GM23338 (cell line): ENCODE measurements at regions not wholly inside any gene's neighbourhood (a gene's known extent, or its start where the extent isn't known, plus 50 kb on each side); places are given as distances from the start of the nearest gene placed in this dataset.
A peak's percentile ranks its signal among the peaks of the same experiment; 100 is the strongest.

Source experiments
- ATAC-seq: fragments of 200-7000 bp; cut with Tn5 transposase; 3 replicates; pipeline ENCODE4 v1.9.1; 2020
- DNase-seq: peaks from one replicate; pipeline ENCODE4 v3.0.0-alpha.2; 2015; ENCODE audit warnings: low spot score
- H2AFZ ChIP-seq: fragments of 200-600 bp; sonication (generic); 2 replicates; pipeline ENCODE4 v1.8.0; 2016; ENCODE audit warnings: antibody characterized with exemption, mild to moderate bottlenecking, moderate library complexity
- H3F3A ChIP-seq: fragments of 200-600 bp; sonication (generic); replicated peaks from 2 replicates; pipeline ENCODE4 v1.8.0; 2017; ENCODE audit warnings: antibody characterized with exemption, mixed run types, low read depth
- H3K27ac ChIP-seq: fragments of 200-600 bp; sonication (generic); 2 replicates; pipeline ENCODE4 v1.6.1; 2016; ENCODE audit warnings: low read depth
- H3K27me3 ChIP-seq: fragments of 200-600 bp; sonication (generic); 2 replicates; pipeline ENCODE4 v1.8.0; 2016; ENCODE audit warnings: mild to moderate bottlenecking, mixed run types, moderate library complexity; ENCODE audit not compliant: insufficient read depth
- H3K36me3 ChIP-seq: fragments of 200-600 bp; sonication (generic); 2 replicates; pipeline ENCODE4 v1.8.0; 2016; ENCODE audit warnings: mild to moderate bottlenecking; ENCODE audit not compliant: insufficient read depth
- H3K4me1 ChIP-seq: fragments of 200-600 bp; sonication (generic); 2 replicates; pipeline ENCODE4 v1.8.0; 2016; ENCODE audit warnings: mild to moderate bottlenecking, moderate library complexity; ENCODE audit not compliant: insufficient read depth
- H3K4me2 ChIP-seq: fragments of 200-600 bp; sonication (generic); 2 replicates; pipeline ENCODE4 v1.7.1; 2017; ENCODE audit warnings: mixed run types
- H3K4me3 ChIP-seq: fragments of 200-600 bp; sonication (generic); 2 replicates; pipeline ENCODE4 v1.6.1; 2016; ENCODE audit warnings: mixed run types
- H3K79me2 ChIP-seq: fragments of 200-600 bp; sonication (generic); replicated peaks from 2 replicates; pipeline ENCODE4 v1.8.0; 2017; ENCODE audit warnings: mild to moderate bottlenecking; ENCODE audit not compliant: insufficient read depth
- H3K9me2 ChIP-seq: fragments of 200-600 bp; sonication (generic); 2 replicates; pipeline ENCODE4 v1.8.0; 2017; ENCODE audit not compliant: insufficient read depth
- H4K20me1 ChIP-seq: fragments of 200-600 bp; sonication (generic); replicated peaks from 2 replicates; pipeline ENCODE4 v1.8.0; 2017; ENCODE audit warnings: mild to moderate bottlenecking; ENCODE audit not compliant: insufficient read depth
- H3K27ac Mint-ChIP-seq: 2 replicates; pipeline ENCODE4 v1.8.0; 2020; ENCODE audit warnings: inconsistent platforms, mild to moderate bottlenecking, moderate library complexity, mixed read lengths
- H3K27me3 Mint-ChIP-seq: 3 replicates; pipeline ENCODE4 v1.8.0; 2022; ENCODE audit warnings: low read depth, mild to moderate bottlenecking, moderate library complexity, mixed read lengths, inconsistent platforms; ENCODE audit not compliant: insufficient read depth, poor library complexity
- H3K36me3 Mint-ChIP-seq: 3 replicates; pipeline ENCODE4 v1.8.0; 2021; ENCODE audit warnings: low read depth, mild to moderate bottlenecking, inconsistent platforms, moderate library complexity, mixed read lengths
- H3K4me1 Mint-ChIP-seq: 3 replicates; pipeline ENCODE4 v1.8.0; 2020; ENCODE audit warnings: mild to moderate bottlenecking, inconsistent platforms, mixed read lengths
- H3K4me3 Mint-ChIP-seq: 3 replicates; pipeline ENCODE4 v1.8.0; 2021; ENCODE audit warnings: moderate library complexity, mild to moderate bottlenecking, inconsistent platforms, mixed read lengths
- H3K9me3 Mint-ChIP-seq: 3 replicates; pipeline ENCODE4 v1.8.0; 2020; ENCODE audit warnings: moderate library complexity, mild to moderate bottlenecking, inconsistent platforms, mixed read lengths
- CREB1 ChIP-seq: fragments of 250-450 bp; sonication (Bioruptor Pico); IDR thresholded peaks from 2 replicates; pipeline ENCODE4 v1.5.0; 2020; ENCODE audit warnings: low read depth, mild to moderate bottlenecking, moderate library complexity
- CTCF ChIP-seq, 2 experiments: fragments of 200-600 bp in 1 of 2; sonication (generic) in 1 of 2; conservative IDR thresholded peaks; 2 replicates each; pipeline versions ENCODE4 v1.5.1 to v1.6.1; 2016 to 2017; ENCODE audit warnings: antibody characterized with exemption in 2 of 2, low read depth in 2 of 2, mild to moderate bottlenecking in 2 of 2, moderate library complexity in 1 of 2
- ETS1 ChIP-seq: IDR thresholded peaks from 2 replicates; pipeline ENCODE4 v1.6.1; 2016; ENCODE audit warnings: antibody characterized with exemption
- EZH2 ChIP-seq: fragments of 200-600 bp; sonication (generic); IDR thresholded peaks from one replicate; pipeline ENCODE4 v1.8.0; 2017; ENCODE audit warnings: antibody characterized with exemption, mild to moderate bottlenecking, low read depth; ENCODE audit not compliant: unreplicated experiment
- EZH2phosphoT487 ChIP-seq: fragments of 200-600 bp; sonication (generic); IDR thresholded peaks from one replicate; pipeline ENCODE4 v1.8.1; 2018; ENCODE audit warnings: antibody characterized with exemption; ENCODE audit not compliant: unreplicated experiment
- JUNB ChIP-seq: IDR thresholded peaks from one replicate; pipeline ENCODE4 v1.6.1; 2016; ENCODE audit warnings: antibody characterized with exemption; ENCODE audit not compliant: unreplicated experiment
- POLR2AphosphoS5 ChIP-seq: IDR thresholded peaks from 2 replicates; pipeline ENCODE4 v1.6.1; 2016; ENCODE audit warnings: antibody characterized with exemption, low read depth
- REST ChIP-seq: IDR thresholded peaks from one replicate; pipeline ENCODE4 v1.6.1; 2018; ENCODE audit warnings: antibody characterized with exemption; ENCODE audit not compliant: unreplicated experiment
- STAT1 ChIP-seq: IDR thresholded peaks from one replicate; pipeline ENCODE4 v1.6.1; 2016; ENCODE audit warnings: antibody characterized with exemption; ENCODE audit not compliant: unreplicated experiment
- ZNF114 ChIP-seq: fragments of 250-450 bp; sonication (Bioruptor Pico); IDR thresholded peaks from 2 replicates; pipeline ENCODE4 v1.5.0; 2020; ENCODE audit warnings: mild to moderate bottlenecking, moderate library complexity
- ZNF331 ChIP-seq: fragments of 250-450 bp; sonication (Bioruptor Pico); IDR thresholded peaks from 2 replicates; pipeline ENCODE4 v1.5.0; 2020; ENCODE audit warnings: low read depth, mild to moderate bottlenecking, moderate library complexity
- ZNF462 ChIP-seq: fragments of 250-450 bp; sonication (Bioruptor Pico); IDR thresholded peaks from 2 replicates; pipeline ENCODE4 v1.5.0; 2020; ENCODE audit warnings: mild to moderate bottlenecking, moderate library complexity

GRCh38 chr19:31532034-31532433, 182.8 kb upstream of the TSHZ3 start:
- ATAC-seq (no peak), DNase-seq (no peak)
- H3K4me3 Mint-ChIP-seq, result no peak overlapping the region
- H3K79me2 ChIP-seq, result no peaks in the 10 kb centered on the region
- H3K4me2 ChIP-seq, result no peak overlapping the region
- H3K4me1 Mint-ChIP-seq, result peaks cover 9% of the 10 kb centered on the region; the same call in 2 of the 3 replicates
- no peak overlapping the region for H3K27ac Mint-ChIP-seq
- H3K4me3 ChIP-seq, result no peak overlapping the region
- 0 out of 2 replicates have a peak overlapping the region, but pooled peaks have one; percentile 32 for H2AFZ ChIP-seq
- H3K27me3 ChIP-seq, result no peaks in the 10 kb centered on the region
- H3K9me2 ChIP-seq, result no peaks in the 10 kb centered on the region
- TF ChIP-seq JUNB (no peak), ZNF331 (no peak), ZNF114 (CRISPR knock-in tag) (no peak), CREB1 (CRISPR knock-in tag) (no peak), POLR2AphosphoS5 (no peak), CTCF (conservative IDR thresholded peaks at IDR 0.05; ENCODE audit: low read depth in 2 of 2) (no peak), STAT1 (no peak), REST (no peak), ETS1 (no peak), EZH2phosphoT487 (no peak), ZNF462 (no peak), EZH2 (no peak)
- H3K4me1 ChIP-seq, result no peaks in the 10 kb centered on the region; the same call in 1 of the 2 replicates
- H3K27me3 Mint-ChIP-seq, result peaks cover 2% of the 10 kb centered on the region
- no peaks in the 10 kb centered on the region for H3F3A ChIP-seq
- H3K27ac ChIP-seq, result no peak overlapping the region
- H4K20me1 ChIP-seq, result no peaks in the 10 kb centered on the region
- peaks cover 4% of the 10 kb centered on the region; the same call in 2 of the 3 replicates for H3K9me3 Mint-ChIP-seq
- no peaks in the 10 kb centered on the region for H3K36me3 ChIP-seq
- no peaks in the 10 kb centered on the region; the same call in 2 of the 3 replicates for H3K36me3 Mint-ChIP-seq
